ENCODE measurements at regions not wholly inside any gene's neighbourhood (a gene's known extent, or its start where the extent isn't known, plus 50 kb on each side); places are given as distances from the start of the nearest gene placed in this dataset.
A peak's percentile ranks its signal among the peaks of the same experiment; 100 is the strongest.

- Histone ChIP-seq H3K27me3 (replicated peaks in 1 of 2; ENCODE audit: control insufficient read depth in 2 of 2, insufficient read depth in 2 of 2, low read length in 1 of 2) (no peaks in the 10 kb centered on the region), H3K79me2 (ENCODE audit: control insufficient read depth, insufficient read depth, low read length) (no peaks in the 10 kb centered on the region), H3K9ac (ENCODE audit: control insufficient read depth, insufficient read depth, low read length) (no peak overlapping the region), H4K20me1 (ENCODE audit: control insufficient read depth, insufficient read depth) (no peaks in the 10 kb centered on the region), H2AFZ (ENCODE audit: control insufficient read depth, low read depth, low read length) (no peak overlapping the region), H3K4me1 (ENCODE audit: control insufficient read depth, insufficient read depth, low read length) (no peaks in the 10 kb centered on the region), H3K36me3 (ENCODE audit: control insufficient read depth in 2 of 2, insufficient read depth in 2 of 2, low read length in 1 of 2) (no peaks in the 10 kb centered on the region), H3K4me2 (ENCODE audit: control insufficient read depth, insufficient read depth) (no peak overlapping the region), H3K27ac (ENCODE audit: control insufficient read depth, insufficient read depth) (no peak overlapping the region), H3K9me3 (replicated peaks; ENCODE audit: control insufficient read depth, insufficient read depth, low read length) (no peaks in the 10 kb centered on the region), H3K4me3 (no peak overlapping the region)
- peak; percentile 98 for ATAC-seq
- no TSS peak for BruUV-seq (replicated peaks)
- POLR2A ChIA-PET: no interaction called here
- CTCF ChIA-PET: interaction anchor here (0.6 to 2.8 kb wide), 10 partner anchors 8 to 724 kb away, joined by 3 to 45 read pairs (median 3); no protein-coding TSS in a partner anchor
- 25% methylated on average over 4 of the region's 4 CpGs for WGBS (ENCODE audit: insufficient coverage, insufficient replicate concordance, low lambda C conversion rate, missing lambda C conversion rate)
- intact Hi-C loops (cut with micrococcal nuclease; ENCODE audit: unreplicated experiment) (loop anchor here (1.0 to 10.0 kb wide), 5 partner anchors 162 to 1072 kb away; no protein-coding TSS in a partner anchor), in situ Hi-C loops (cut with MboI) (loop anchor here (10.0 kb wide), 1 partner anchor 702 kb away; no protein-coding TSS in a partner anchor)
- TF ChIP-seq TCF12 (IDR thresholded peaks at IDR 0.05; ENCODE audit: low read depth, low read length): no peak
- TF ChIP-seq RAD21 (IDR thresholded peaks at IDR 0.05; ENCODE audit: insufficient read depth, low read depth, low read length): peak; percentile 78
- TF ChIP-seq SUPT20H (IDR thresholded peaks at IDR 0.05; ENCODE audit: borderline replicate concordance, control insufficient read depth, low read depth, low read length): no peak
- no peak for TF ChIP-seq SMARCA5 (IDR thresholded peaks at IDR 0.05)
- no peak for TF ChIP-seq IKZF2 (IDR thresholded peaks at IDR 0.05)
- TF ChIP-seq HDAC6 (IDR thresholded peaks at IDR 0.05; ENCODE audit: unreplicated experiment): no peak
- TF ChIP-seq, protein P1, sequence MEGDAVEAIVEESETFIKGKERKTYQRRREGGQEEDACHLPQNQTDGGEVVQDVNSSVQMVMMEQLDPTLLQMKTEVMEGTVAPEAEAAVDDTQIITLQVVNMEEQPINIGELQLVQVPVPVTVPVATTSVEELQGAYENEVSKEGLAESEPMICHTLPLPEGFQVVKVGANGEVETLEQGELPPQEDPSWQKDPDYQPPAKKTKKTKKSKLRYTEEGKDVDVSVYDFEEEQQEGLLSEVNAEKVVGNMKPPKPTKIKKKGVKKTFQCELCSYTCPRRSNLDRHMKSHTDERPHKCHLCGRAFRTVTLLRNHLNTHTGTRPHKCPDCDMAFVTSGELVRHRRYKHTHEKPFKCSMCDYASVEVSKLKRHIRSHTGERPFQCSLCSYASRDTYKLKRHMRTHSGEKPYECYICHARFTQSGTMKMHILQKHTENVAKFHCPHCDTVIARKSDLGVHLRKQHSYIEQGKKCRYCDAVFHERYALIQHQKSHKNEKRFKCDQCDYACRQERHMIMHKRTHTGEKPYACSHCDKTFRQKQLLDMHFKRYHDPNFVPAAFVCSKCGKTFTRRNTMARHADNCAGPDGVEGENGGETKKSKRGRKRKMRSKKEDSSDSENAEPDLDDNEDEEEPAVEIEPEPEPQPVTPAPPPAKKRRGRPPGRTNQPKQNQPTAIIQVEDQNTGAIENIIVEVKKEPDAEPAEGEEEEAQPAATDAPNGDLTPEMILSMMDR (IDR thresholded peaks at IDR 0.05 in 2 of 3, conservative IDR thresholded peaks at IDR 0.05 in 1 of 3; ENCODE audit: control insufficient read depth in 2 of 3, extremely low read depth in 1 of 3, insufficient read depth in 1 of 3, low read depth in 3 of 3, low read length in 3 of 3): peak; percentile 63 to 82 (median 78)
- TF ChIP-seq BACH1 (IDR thresholded peaks at IDR 0.05; ENCODE audit: borderline replicate concordance): no peak
- peak; percentile 76 for TF ChIP-seq SMC3 (IDR thresholded peaks at IDR 0.05; ENCODE audit: borderline replicate concordance, low read length)
- TF ChIP-seq, protein P2, sequence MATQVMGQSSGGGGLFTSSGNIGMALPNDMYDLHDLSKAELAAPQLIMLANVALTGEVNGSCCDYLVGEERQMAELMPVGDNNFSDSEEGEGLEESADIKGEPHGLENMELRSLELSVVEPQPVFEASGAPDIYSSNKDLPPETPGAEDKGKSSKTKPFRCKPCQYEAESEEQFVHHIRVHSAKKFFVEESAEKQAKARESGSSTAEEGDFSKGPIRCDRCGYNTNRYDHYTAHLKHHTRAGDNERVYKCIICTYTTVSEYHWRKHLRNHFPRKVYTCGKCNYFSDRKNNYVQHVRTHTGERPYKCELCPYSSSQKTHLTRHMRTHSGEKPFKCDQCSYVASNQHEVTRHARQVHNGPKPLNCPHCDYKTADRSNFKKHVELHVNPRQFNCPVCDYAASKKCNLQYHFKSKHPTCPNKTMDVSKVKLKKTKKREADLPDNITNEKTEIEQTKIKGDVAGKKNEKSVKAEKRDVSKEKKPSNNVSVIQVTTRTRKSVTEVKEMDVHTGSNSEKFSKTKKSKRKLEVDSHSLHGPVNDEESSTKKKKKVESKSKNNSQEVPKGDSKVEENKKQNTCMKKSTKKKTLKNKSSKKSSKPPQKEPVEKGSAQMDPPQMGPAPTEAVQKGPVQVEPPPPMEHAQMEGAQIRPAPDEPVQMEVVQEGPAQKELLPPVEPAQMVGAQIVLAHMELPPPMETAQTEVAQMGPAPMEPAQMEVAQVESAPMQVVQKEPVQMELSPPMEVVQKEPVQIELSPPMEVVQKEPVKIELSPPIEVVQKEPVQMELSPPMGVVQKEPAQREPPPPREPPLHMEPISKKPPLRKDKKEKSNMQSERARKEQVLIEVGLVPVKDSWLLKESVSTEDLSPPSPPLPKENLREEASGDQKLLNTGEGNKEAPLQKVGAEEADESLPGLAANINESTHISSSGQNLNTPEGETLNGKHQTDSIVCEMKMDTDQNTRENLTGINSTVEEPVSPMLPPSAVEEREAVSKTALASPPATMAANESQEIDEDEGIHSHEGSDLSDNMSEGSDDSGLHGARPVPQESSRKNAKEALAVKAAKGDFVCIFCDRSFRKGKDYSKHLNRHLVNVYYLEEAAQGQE (IDR thresholded peaks at IDR 0.05; ENCODE audit: low read depth, low read length): no peak
- RAD21 ChIA-PET (ENCODE audit: unreplicated experiment): interaction anchor here (1.0 to 2.1 kb wide), 6 partner anchors 135 to 694 kb away, joined by 3 to 14 read pairs (median 3); no protein-coding TSS in a partner anchor
- peak; percentile 78 for FAIRE-seq
- SMC1A ChIA-PET (ENCODE audit: uncharacterized antibody, unreplicated experiment): interaction anchor here (0.6 to 2.4 kb wide), 11 partner anchors 9 to 1072 kb away, joined by 3 to 22 read pairs (median 4); no protein-coding TSS in a partner anchor
- DNase-seq (ENCODE audit: low read depth, low spot score): peak; percentile 24
Measured at GRCh38 chr16:73196670-73197069, 148.7 kb upstream of the ZFHX3 start.
